Esophagus muscularis mucosa (tissue), 4 donors: ENCODE measurements at regions not wholly inside any gene's neighbourhood (a gene's known extent, or its start where the extent isn't known, plus 50 kb on each side); places are given as distances from the start of the nearest gene placed in this dataset.

Experiments used
- DNase-seq: peaks from one replicate; pipeline ENCODE4 v3.0.0-alpha.2; 2017; ENCODE audit errors: extremely low spot score
- H3K27ac ChIP-seq, 4 donors: fragments of 200-600 bp; sonication (generic); replicated peaks in 1 of 4; 1 replicate in 3 of 4; 2 replicates in 1 of 4; pipeline ENCODE4 v1.5.1; 2016 to 2019; ENCODE audit warnings: mild to moderate bottlenecking in 1 of 4
- H3K27me3 ChIP-seq, 4 donors: fragments of 200-600 bp; sonication (generic); one replicate each; pipeline versions ENCODE4 v1.5.1 to v1.6.0; 2016 to 2019
- H3K36me3 ChIP-seq, 4 donors: fragments of 200-600 bp; sonication (generic); one replicate each; pipeline ENCODE4 v1.5.1; 2016 to 2019
- H3K4me1 ChIP-seq, 4 donors: fragments of 200-600 bp; sonication (generic); one replicate each; pipeline ENCODE4 v1.5.1; 2016 to 2019
- H3K4me3 ChIP-seq, 4 donors: fragments of 200-600 bp; sonication (generic); 1 replicate in 2 of 4; 2 replicates in 2 of 4; pipeline ENCODE4 v1.5.1; 2016 to 2019; ENCODE audit warnings: mild to moderate bottlenecking in 4 of 4, moderate library complexity in 1 of 4
- H3K9me3 ChIP-seq, 4 donors: fragments of 200-600 bp; sonication (generic); 1 replicate in 3 of 4; 2 replicates in 1 of 4; pipeline ENCODE4 v1.5.1; 2016 to 2019
- EP300 ChIP-seq: sonication (generic); formaldehyde crosslinking; IDR thresholded peaks from one replicate; pipeline ENCODE4 v1.6.1; 2017; ENCODE audit warnings: antibody characterized with exemption
- POLR2A ChIP-seq: fragments of 450-650 bp; IDR thresholded peaks from one replicate; pipeline ENCODE4 v1.6.1; 2017; ENCODE audit warnings: antibody characterized with exemption, moderate library complexity, mild to moderate bottlenecking, low read depth
- POLR2AphosphoS5 ChIP-seq, 2 donors: sonication (generic); formaldehyde crosslinking; IDR thresholded peaks; one replicate each; pipeline ENCODE4 v1.6.1; 2017; ENCODE audit warnings: antibody characterized with exemption in 2 of 2
- WGBS: methylation state at CpG from one replicate; pipeline ENCODE4 v1.1.5; 2018; 5-methylcytosine and 5-hydroxymethylcytosine counted together
- intact Hi-C: fragments of 100-400 bp; cut with DNase I; formaldehyde crosslinking; loops from one replicate; pipeline ENCODE4 v1.15.1; 2023
- TF ChIP-seq, protein P1 (sequence below), 3 experiments: fragments of 200-600 bp in 2 of 3; fragments of 450-650 bp in 1 of 3; sonication (generic) in 2 of 3; IDR thresholded peaks; one replicate each; pipeline ENCODE4 v1.5.1; 2017 to 2019; ENCODE audit warnings: antibody characterized with exemption in 3 of 3, mild to moderate bottlenecking in 2 of 3, moderate library complexity in 1 of 3

DNA sequence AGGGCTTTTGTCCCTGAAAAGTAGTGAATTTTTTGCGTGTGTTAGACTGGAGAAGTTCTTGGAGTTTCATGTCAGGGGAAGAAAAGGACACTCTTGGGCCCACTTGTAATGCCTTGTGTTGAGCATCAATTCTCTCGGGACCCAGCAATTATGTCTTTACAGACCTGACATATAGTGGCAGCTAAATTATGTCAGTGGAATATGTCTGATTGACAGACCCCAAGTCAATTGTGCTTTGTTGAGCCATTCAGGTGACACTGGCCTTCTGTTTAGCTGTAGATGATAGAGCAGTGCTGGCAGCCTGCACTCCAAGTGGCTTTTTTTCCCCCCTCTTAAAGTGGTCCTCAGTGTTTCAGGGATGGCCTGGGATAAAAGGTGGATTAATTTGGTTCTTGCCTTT is 112.1 kb upstream of the AGBL1 start:
- TF ChIP-seq POLR2A (no peak), POLR2AphosphoS5 (IDR thresholded peaks at IDR 0.05) (no peak), EP300 (no peak)
- TF ChIP-seq, protein P1, sequence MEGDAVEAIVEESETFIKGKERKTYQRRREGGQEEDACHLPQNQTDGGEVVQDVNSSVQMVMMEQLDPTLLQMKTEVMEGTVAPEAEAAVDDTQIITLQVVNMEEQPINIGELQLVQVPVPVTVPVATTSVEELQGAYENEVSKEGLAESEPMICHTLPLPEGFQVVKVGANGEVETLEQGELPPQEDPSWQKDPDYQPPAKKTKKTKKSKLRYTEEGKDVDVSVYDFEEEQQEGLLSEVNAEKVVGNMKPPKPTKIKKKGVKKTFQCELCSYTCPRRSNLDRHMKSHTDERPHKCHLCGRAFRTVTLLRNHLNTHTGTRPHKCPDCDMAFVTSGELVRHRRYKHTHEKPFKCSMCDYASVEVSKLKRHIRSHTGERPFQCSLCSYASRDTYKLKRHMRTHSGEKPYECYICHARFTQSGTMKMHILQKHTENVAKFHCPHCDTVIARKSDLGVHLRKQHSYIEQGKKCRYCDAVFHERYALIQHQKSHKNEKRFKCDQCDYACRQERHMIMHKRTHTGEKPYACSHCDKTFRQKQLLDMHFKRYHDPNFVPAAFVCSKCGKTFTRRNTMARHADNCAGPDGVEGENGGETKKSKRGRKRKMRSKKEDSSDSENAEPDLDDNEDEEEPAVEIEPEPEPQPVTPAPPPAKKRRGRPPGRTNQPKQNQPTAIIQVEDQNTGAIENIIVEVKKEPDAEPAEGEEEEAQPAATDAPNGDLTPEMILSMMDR (IDR thresholded peaks at IDR 0.05), result no peak
- intact Hi-C loops, result no loop called here
- Histone ChIP-seq H3K4me1 (no peaks in the 10 kb centered on the region), H3K27me3 (no peaks in the 10 kb centered on the region), H3K4me3 (no peak overlapping the region), H3K27ac (no peak overlapping the region), H3K36me3 (no peaks in the 10 kb centered on the region), H3K9me3 (no peaks in the 10 kb centered on the region)
- no peak for DNase-seq
- WGBS, result 96% methylated on average over 2 of the region's 2 CpGs

DNA sequence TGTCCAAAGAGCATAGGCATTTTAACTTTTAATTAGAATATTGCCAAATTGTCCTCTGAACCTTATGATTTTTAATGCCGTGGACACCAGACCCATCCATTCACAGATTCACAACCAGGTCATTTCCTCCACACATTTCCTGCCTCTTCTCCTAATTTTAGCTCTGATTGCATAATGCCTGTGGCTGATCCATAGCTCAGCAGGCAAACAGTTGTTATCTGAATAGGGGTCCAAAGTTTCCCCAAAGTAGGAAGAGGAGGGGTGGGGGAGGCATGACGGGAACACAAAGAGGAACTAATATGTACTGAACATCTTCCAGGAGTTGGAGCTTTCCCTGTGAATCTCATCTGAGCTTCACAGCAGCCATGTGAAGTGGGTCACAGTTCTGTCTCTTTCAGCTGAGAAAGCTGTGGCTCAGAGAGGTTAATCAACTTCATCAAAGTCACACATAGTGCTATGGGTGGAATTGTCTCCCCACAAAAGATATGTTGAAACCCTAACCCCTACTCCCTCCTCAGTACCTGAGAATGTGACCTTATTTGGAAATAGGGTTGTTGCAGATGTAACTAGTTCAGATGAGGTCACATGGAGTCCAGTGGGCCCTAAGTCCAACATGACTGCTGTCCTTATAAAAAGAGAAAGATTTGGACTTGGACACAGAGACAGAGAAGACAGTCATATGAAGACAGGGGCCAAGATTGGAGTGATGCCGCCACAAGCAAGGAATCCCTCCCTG is 106.7 kb upstream of the AGBL1 start:
- no peak overlapping the region for H3K4me3 ChIP-seq
- WGBS, result 81% methylated on average over 3 of the region's 3 CpGs
- no peaks in the 10 kb centered on the region for H3K9me3 ChIP-seq
- no peak for TF ChIP-seq EP300
- TF ChIP-seq POLR2AphosphoS5 (IDR thresholded peaks at IDR 0.05), result no peak
- TF ChIP-seq, protein P1 (IDR thresholded peaks at IDR 0.05), result no peak
- no peak for TF ChIP-seq POLR2A
- intact Hi-C loops, result no loop called here
- no peaks in the 10 kb centered on the region for H3K36me3 ChIP-seq
- no peaks in the 10 kb centered on the region for H3K4me1 ChIP-seq
- H3K27ac ChIP-seq, result no peak overlapping the region
- no peaks in the 10 kb centered on the region for H3K27me3 ChIP-seq
- no peak for DNase-seq

DNA sequence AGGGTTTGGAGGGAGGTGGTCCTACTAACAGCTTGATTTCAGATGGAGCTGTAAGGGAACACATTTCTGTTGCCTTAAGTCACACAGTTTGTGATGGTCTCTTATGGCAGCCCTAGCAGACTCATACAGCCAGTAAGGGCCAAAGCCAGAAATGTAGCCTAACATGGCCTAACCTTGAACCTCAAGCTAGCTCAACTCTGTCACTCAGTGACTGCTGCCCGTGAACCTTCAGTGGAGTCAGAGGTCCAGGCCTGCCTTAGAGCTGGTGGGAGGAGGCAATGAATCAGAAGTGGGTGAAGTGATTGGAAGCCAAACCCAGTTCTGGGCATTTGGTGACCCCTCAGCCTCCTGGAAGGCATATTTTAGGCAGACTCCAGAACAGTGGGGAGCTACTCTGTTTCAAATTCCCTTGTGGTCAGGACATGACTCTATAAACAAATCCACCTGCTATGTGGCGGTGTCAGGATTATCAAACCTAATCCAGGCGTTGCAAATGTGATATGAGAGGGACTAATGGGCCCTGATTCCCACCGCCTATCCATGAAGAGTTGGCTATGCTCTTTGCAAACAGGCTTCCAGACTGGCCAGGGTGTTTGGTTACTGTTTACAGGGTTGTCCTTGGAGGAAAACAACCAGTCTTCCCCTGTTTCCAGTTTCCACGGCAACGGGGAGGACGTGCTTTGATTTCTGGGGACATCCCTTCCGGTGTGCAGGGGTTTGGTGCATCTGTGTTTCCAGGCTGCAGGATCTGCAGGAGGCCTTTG is 105.9 kb upstream of the AGBL1 start:
- H3K4me3 ChIP-seq, result no peak overlapping the region
- intact Hi-C loops, result no loop called here
- H3K27ac ChIP-seq, result no peak overlapping the region
- no peaks in the 10 kb centered on the region for H3K4me1 ChIP-seq
- H3K9me3 ChIP-seq, result no peaks in the 10 kb centered on the region
- no peak for DNase-seq
- no peak for TF ChIP-seq POLR2AphosphoS5 (IDR thresholded peaks at IDR 0.05)
- TF ChIP-seq, protein P1 (IDR thresholded peaks at IDR 0.05), result no peak
- no peak for TF ChIP-seq EP300
- no peak for TF ChIP-seq POLR2A
- 62% methylated on average over 7 of the region's 8 CpGs for WGBS
- no peaks in the 10 kb centered on the region for H3K27me3 ChIP-seq
- no peaks in the 10 kb centered on the region for H3K36me3 ChIP-seq

DNA sequence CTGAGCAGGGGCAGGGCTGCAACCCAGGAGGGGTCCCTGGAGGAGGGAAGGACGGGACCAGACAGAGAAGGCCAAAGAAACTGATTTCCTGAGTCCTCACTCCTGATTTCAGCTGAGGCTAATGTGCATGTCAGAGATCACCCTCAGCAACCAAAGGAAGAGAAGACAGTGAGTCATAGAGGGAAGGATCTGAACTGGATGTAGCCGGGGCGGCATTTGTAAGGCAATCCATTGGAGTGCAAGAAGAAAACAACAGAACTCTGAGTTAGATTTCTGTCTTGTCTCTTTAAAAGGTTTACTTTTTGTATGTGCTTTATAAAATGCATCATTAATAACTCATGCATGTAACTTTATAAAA is 105.3 kb upstream of the AGBL1 start:
- Histone ChIP-seq H3K27me3 (no peaks in the 10 kb centered on the region), H3K4me3 (no peak overlapping the region), H3K9me3 (no peaks in the 10 kb centered on the region), H3K4me1 (no peaks in the 10 kb centered on the region), H3K36me3 (no peaks in the 10 kb centered on the region), H3K27ac (no peak overlapping the region)
- intact Hi-C loops, result no loop called here
- no peak for DNase-seq
- no peak for TF ChIP-seq EP300
- TF ChIP-seq, protein P1 (IDR thresholded peaks at IDR 0.05), result no peak
- no peak for TF ChIP-seq POLR2AphosphoS5 (IDR thresholded peaks at IDR 0.05)
- WGBS, result 80% methylated on average over 3 of the region's 3 CpGs
